WTC11 (cell line): ENCODE measurements at regions not wholly inside any gene's neighbourhood (a gene's known extent, or its start where the extent isn't known, plus 50 kb on each side); places are given as distances from the start of the nearest gene placed in this dataset.
A peak's percentile ranks its signal among the peaks of the same experiment; 100 is the strongest.

Source experiments
- ATAC-seq: fragments of 200-7000 bp; cut with Tn5 transposase; 2 replicates; pipeline ENCODE4 v1.10.0; 2021; ENCODE audit warnings: mild to moderate bottlenecking, moderate library complexity
- CTCF ChIA-PET: fragments of 300-600 bp; sonication (Branson Sonifier 250); formaldehyde crosslinking; loops from one replicate; lab custom pipeline; 2021; ENCODE audit warnings: antibody characterized with exemption; lab: Charles Lee
- POLR2A ChIA-PET: fragments of 350-600 bp; sonication (Branson Sonifier 250); formaldehyde crosslinking; loops from one replicate; lab custom pipeline; 2021; ENCODE audit warnings: antibody characterized with exemption; lab: Charles Lee
- DNase-seq: peaks from one replicate; pipeline ENCODE4 v3.0.0; 2021; ENCODE audit warnings: low spot score
- H3K27ac Mint-ChIP-seq: 2 replicates; pipeline ENCODE4 v1.8.0; 2021; ENCODE audit warnings: mixed read lengths
- H3K27me3 Mint-ChIP-seq: 2 replicates; pipeline ENCODE4 v1.8.0; 2021; ENCODE audit warnings: low read depth, mild to moderate bottlenecking, moderate library complexity, mixed read lengths
- H3K36me3 Mint-ChIP-seq: 2 replicates; pipeline ENCODE4 v1.8.0; 2021; ENCODE audit warnings: mixed read lengths
- H3K4me1 Mint-ChIP-seq: 2 replicates; pipeline ENCODE4 v1.8.0; 2022; ENCODE audit warnings: mixed read lengths
- H3K4me3 Mint-ChIP-seq: 2 replicates; pipeline ENCODE4 v1.8.0; 2021; ENCODE audit warnings: mild to moderate bottlenecking, moderate library complexity, mixed read lengths
- H3K9me3 Mint-ChIP-seq: 2 replicates; pipeline ENCODE4 v1.8.0; 2021; ENCODE audit warnings: mixed read lengths
- CBFB ChIP-seq: sonication (generic); formaldehyde crosslinking; IDR thresholded peaks from 2 replicates; pipeline ENCODE4 v1.8.1; 2022; ENCODE audit warnings: mild to moderate bottlenecking, low read depth, missing genetic modification reagents
- FOXJ3 ChIP-seq: sonication (generic); formaldehyde crosslinking; IDR thresholded peaks from 2 replicates; pipeline ENCODE4 v1.9.0; 2021; ENCODE audit warnings: missing genetic modification reagents, mild to moderate bottlenecking, borderline replicate concordance
- FOXK1 ChIP-seq: sonication (generic); formaldehyde crosslinking; IDR thresholded peaks from 2 replicates; pipeline ENCODE4 v1.8.0; 2022; ENCODE audit warnings: mild to moderate bottlenecking, moderate library complexity, missing genetic modification reagents
- GTF2I ChIP-seq: fragments of 250-450 bp; sonication (Bioruptor Pico); conservative IDR thresholded peaks from 2 replicates; pipeline ENCODE4 v1.4.0; 2021; ENCODE audit warnings: mild to moderate bottlenecking
- JUN ChIP-seq: sonication (generic); formaldehyde crosslinking; IDR thresholded peaks from 2 replicates; pipeline ENCODE4 v1.8.0; 2023; ENCODE audit warnings: mild to moderate bottlenecking, missing genetic modification reagents
- NR1H2 ChIP-seq: sonication (generic); formaldehyde crosslinking; IDR thresholded peaks from 2 replicates; pipeline ENCODE4 v1.9.0; 2021; ENCODE audit warnings: mild to moderate bottlenecking, moderate library complexity, missing genetic modification reagents
- PRRX2 ChIP-seq: fragments of 250-450 bp; sonication (Bioruptor Pico); IDR thresholded peaks from 2 replicates; pipeline ENCODE4 v1.8.0; 2021; ENCODE audit warnings: mild to moderate bottlenecking
- RELA ChIP-seq: sonication (generic); formaldehyde crosslinking; IDR thresholded peaks from 2 replicates; pipeline ENCODE4 v1.8.1; 2022; ENCODE audit warnings: missing genetic modification reagents, mild to moderate bottlenecking, borderline replicate concordance
- STAT6 ChIP-seq: sonication (generic); formaldehyde crosslinking; conservative IDR thresholded peaks from 2 replicates; pipeline ENCODE4 v1.8.1; 2023; ENCODE audit warnings: mild to moderate bottlenecking, low read depth, missing genetic modification reagents, moderate library complexity
- ZNF121 ChIP-seq: sonication (generic); formaldehyde crosslinking; IDR thresholded peaks from 2 replicates; pipeline ENCODE4 v1.8.0; 2023; ENCODE audit warnings: missing genetic modification reagents
- ZNF425 ChIP-seq: fragments of 250-450 bp; sonication (Bioruptor Pico); conservative IDR thresholded peaks from 2 replicates; pipeline ENCODE4 v1.9.0; 2021; ENCODE audit warnings: mild to moderate bottlenecking
- ZNF532 ChIP-seq: fragments of 250-450 bp; sonication (Bioruptor Pico); IDR thresholded peaks from 2 replicates; pipeline ENCODE4 v1.9.0; 2021; ENCODE audit warnings: mild to moderate bottlenecking, borderline replicate concordance
- ZSCAN18 ChIP-seq: fragments of 250-450 bp; sonication (Bioruptor Pico); IDR thresholded peaks from 2 replicates; pipeline ENCODE4 v2.1.2; 2022; ENCODE audit warnings: mild to moderate bottlenecking, moderate library complexity
- TF ChIP-seq, protein P1 (sequence below): sonication (generic); formaldehyde crosslinking; IDR thresholded peaks from 2 replicates; pipeline ENCODE4 v1.8.0; 2022; ENCODE audit warnings: mild to moderate bottlenecking, missing genetic modification reagents
- TF ChIP-seq, protein P2 (sequence below): fragments of 200-600 bp; IDR thresholded peaks from 2 replicates; pipeline ENCODE4 v1.8.0; 2022; ENCODE audit warnings: antibody characterized with exemption
- TF ChIP-seq, protein P3 (sequence below): sonication (generic); formaldehyde crosslinking; IDR thresholded peaks from 2 replicates; pipeline ENCODE4 v1.8.1; 2022; ENCODE audit warnings: low read depth, missing genetic modification reagents, borderline replicate concordance

- TF ChIP-seq RELA (CRISPR knock-in tag) (no peak), JUN (no peak), STAT6 (no peak), FOXJ3 (CRISPR knock-in tag) (no peak), ZNF425 (CRISPR knock-in tag) (no peak)
- TF ChIP-seq, protein P1, sequence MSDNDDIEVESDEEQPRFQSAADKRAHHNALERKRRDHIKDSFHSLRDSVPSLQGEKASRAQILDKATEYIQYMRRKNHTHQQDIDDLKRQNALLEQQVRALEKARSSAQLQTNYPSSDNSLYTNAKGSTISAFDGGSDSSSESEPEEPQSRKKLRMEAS (CRISPR knock-in tag): no peak
- TF ChIP-seq, protein P2, sequence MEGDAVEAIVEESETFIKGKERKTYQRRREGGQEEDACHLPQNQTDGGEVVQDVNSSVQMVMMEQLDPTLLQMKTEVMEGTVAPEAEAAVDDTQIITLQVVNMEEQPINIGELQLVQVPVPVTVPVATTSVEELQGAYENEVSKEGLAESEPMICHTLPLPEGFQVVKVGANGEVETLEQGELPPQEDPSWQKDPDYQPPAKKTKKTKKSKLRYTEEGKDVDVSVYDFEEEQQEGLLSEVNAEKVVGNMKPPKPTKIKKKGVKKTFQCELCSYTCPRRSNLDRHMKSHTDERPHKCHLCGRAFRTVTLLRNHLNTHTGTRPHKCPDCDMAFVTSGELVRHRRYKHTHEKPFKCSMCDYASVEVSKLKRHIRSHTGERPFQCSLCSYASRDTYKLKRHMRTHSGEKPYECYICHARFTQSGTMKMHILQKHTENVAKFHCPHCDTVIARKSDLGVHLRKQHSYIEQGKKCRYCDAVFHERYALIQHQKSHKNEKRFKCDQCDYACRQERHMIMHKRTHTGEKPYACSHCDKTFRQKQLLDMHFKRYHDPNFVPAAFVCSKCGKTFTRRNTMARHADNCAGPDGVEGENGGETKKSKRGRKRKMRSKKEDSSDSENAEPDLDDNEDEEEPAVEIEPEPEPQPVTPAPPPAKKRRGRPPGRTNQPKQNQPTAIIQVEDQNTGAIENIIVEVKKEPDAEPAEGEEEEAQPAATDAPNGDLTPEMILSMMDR: no peak
- TF ChIP-seq, protein P3, sequence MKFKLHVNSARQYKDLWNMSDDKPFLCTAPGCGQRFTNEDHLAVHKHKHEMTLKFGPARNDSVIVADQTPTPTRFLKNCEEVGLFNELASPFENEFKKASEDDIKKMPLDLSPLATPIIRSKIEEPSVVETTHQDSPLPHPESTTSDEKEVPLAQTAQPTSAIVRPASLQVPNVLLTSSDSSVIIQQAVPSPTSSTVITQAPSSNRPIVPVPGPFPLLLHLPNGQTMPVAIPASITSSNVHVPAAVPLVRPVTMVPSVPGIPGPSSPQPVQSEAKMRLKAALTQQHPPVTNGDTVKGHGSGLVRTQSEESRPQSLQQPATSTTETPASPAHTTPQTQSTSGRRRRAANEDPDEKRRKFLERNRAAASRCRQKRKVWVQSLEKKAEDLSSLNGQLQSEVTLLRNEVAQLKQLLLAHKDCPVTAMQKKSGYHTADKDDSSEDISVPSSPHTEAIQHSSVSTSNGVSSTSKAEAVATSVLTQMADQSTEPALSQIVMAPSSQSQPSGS (CRISPR knock-in tag): no peak
Observed at GRCh38 chr1:36583080-36583479, 100.4 kb upstream of the CSF3R start (continued).

GRCh38 chr1:36582066-36582755 is 99.5 kb upstream of the CSF3R start:
- no peaks in the 10 kb centered on the region; the same call in 1 of the 2 replicates for H3K27me3 Mint-ChIP-seq
- H3K4me1 Mint-ChIP-seq: peaks cover 63% of the 10 kb centered on the region
- H3K4me3 Mint-ChIP-seq: no peak overlapping the region
- peak; percentile 8; the same call in 1 of the 2 replicates for ATAC-seq
- H3K9me3 Mint-ChIP-seq: no peaks in the 10 kb centered on the region
- no peak overlapping the region for H3K27ac Mint-ChIP-seq
- ChIA-PET POLR2A (no interaction called here), CTCF (interaction anchor here (0.8 to 2.3 kb wide), 6 partner anchors 9 to 282 kb away, joined by 3 to 11 read pairs (median 5); no protein-coding TSS in a partner anchor)
- H3K36me3 Mint-ChIP-seq: no peaks in the 10 kb centered on the region
- peak; percentile 44 for DNase-seq
- TF ChIP-seq ZNF121 (CRISPR knock-in tag) (peak; percentile 97), ZNF532 (CRISPR knock-in tag) (no peak), GTF2I (peak; percentile 87), ZNF425 (CRISPR knock-in tag) (no peak), NR1H2 (CRISPR knock-in tag) (no peak), ZSCAN18 (0 out of 2 replicates have a peak, but pooled peaks have one; percentile 17), FOXK1 (CRISPR knock-in tag) (no peak), CBFB (no peak), PRRX2 (CRISPR knock-in tag) (no peak)
